ENCODE measurements at regions not wholly inside any gene's neighbourhood (a gene's known extent, or its start where the extent isn't known, plus 50 kb on each side); places are given as distances from the start of the nearest gene placed in this dataset.
"Not testable (repeated sequence)": the region's sequence is repeated elsewhere in the genome, so short reads cannot be mapped to it uniquely, and the experiment has no call there.

DNA sequence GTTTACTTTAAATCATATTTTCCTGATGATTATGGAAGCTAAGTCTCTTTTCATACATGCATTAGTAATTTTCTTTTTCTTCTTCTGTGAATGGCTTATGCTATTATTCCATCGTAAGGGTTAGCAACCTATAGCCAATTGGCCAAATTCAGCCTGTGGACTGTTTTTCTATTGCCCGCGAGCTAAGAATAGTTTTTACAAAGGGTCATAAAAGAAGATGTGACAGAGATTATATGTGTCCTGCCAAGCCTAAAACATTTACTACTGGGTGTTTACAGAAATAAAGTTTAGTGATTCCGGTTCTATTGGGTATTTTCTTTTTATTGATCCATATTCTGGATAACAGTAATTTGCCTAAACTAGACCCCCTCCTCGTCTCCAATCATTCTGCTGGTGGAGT, 268.8 kb upstream of the DIO3 start:
- H3K9me3 ChIP-seq (ENCODE audit: insufficient read depth, low read length, severe bottlenecking): no peaks in the 10 kb centered on the region
- no peaks in the 10 kb centered on the region for H4K20me1 ChIP-seq (ENCODE audit: insufficient read depth, low read length)
- H2AFZ ChIP-seq (ENCODE audit: low read depth, low read length): no peak overlapping the region
- no peaks in the 10 kb centered on the region for H3K4me1 ChIP-seq (ENCODE audit: insufficient read depth, low read length)
- ATAC-seq (ENCODE audit: insufficient read depth, low read depth) (no peak), DNase-seq (no peak)
- H3K27ac ChIP-seq (ENCODE audit: low read length): no peak overlapping the region
- H3K36me3 ChIP-seq (ENCODE audit: insufficient read depth, low read length): no peaks in the 10 kb centered on the region
- no peak overlapping the region for H3K4me3 ChIP-seq (ENCODE audit: low read depth in 1 of 2, low read length in 2 of 2)
- H3K4me2 ChIP-seq (ENCODE audit: insufficient read depth, low read length): no peak overlapping the region
- TF ChIP-seq EZH2 (IDR thresholded peaks at IDR 0.05; ENCODE audit: borderline replicate concordance, low read depth, low read length, severe bottlenecking): no peak
- TF ChIP-seq, protein P1, sequence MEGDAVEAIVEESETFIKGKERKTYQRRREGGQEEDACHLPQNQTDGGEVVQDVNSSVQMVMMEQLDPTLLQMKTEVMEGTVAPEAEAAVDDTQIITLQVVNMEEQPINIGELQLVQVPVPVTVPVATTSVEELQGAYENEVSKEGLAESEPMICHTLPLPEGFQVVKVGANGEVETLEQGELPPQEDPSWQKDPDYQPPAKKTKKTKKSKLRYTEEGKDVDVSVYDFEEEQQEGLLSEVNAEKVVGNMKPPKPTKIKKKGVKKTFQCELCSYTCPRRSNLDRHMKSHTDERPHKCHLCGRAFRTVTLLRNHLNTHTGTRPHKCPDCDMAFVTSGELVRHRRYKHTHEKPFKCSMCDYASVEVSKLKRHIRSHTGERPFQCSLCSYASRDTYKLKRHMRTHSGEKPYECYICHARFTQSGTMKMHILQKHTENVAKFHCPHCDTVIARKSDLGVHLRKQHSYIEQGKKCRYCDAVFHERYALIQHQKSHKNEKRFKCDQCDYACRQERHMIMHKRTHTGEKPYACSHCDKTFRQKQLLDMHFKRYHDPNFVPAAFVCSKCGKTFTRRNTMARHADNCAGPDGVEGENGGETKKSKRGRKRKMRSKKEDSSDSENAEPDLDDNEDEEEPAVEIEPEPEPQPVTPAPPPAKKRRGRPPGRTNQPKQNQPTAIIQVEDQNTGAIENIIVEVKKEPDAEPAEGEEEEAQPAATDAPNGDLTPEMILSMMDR (IDR thresholded peaks at IDR 0.05; ENCODE audit: borderline replicate concordance, extremely low read depth, low read length, poor library complexity, severe bottlenecking): no peak
- H3K79me2 ChIP-seq (ENCODE audit: insufficient read depth, low read length): no peaks in the 10 kb centered on the region
- no peak overlapping the region for H3K9ac ChIP-seq (ENCODE audit: low read depth, low read length)
- H3K27me3 ChIP-seq (ENCODE audit: insufficient read depth, low read length, poor library complexity): peaks cover 23% of the 10 kb centered on the region

DNA sequence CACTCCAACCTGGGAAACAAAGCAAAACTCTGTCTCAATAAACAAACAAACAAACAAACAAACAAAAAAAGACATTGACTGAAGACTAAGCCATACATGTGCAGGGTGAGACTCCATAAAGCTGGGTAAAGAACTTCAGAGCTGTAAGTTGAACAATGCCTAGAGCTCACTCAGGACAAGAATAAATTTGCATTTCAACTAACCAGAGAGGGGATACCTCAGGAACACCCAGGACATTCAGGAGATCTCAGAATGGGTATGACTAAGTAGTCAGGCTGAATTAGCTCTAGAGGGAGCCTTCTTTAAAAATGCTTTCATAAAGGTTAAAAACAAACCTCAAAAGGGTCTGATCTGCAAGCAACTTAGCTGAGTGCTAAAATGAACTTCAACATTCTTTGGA, 267.7 kb upstream of the DIO3 start:
- H3K4me3 ChIP-seq (ENCODE audit: low read depth in 1 of 2, low read length in 2 of 2): no peak overlapping the region
- H3K36me3 ChIP-seq (ENCODE audit: insufficient read depth, low read length): no peaks in the 10 kb centered on the region
- no peaks in the 10 kb centered on the region for H3K9me3 ChIP-seq (ENCODE audit: insufficient read depth, low read length, severe bottlenecking)
- ATAC-seq (ENCODE audit: insufficient read depth, low read depth) (no peak), DNase-seq (no peak)
- no peak overlapping the region for H3K4me2 ChIP-seq (ENCODE audit: insufficient read depth, low read length)
- TF ChIP-seq, protein P1 (IDR thresholded peaks at IDR 0.05; ENCODE audit: borderline replicate concordance, extremely low read depth, low read length, poor library complexity, severe bottlenecking): no peak
- no peak for TF ChIP-seq EZH2 (IDR thresholded peaks at IDR 0.05; ENCODE audit: borderline replicate concordance, low read depth, low read length, severe bottlenecking)
- no peak overlapping the region for H2AFZ ChIP-seq (ENCODE audit: low read depth, low read length)
- no peaks in the 10 kb centered on the region for H4K20me1 ChIP-seq (ENCODE audit: insufficient read depth, low read length)
- no peak overlapping the region for H3K9ac ChIP-seq (ENCODE audit: low read depth, low read length)
- no peaks in the 10 kb centered on the region for H3K79me2 ChIP-seq (ENCODE audit: insufficient read depth, low read length)
- no peak overlapping the region for H3K27ac ChIP-seq (ENCODE audit: low read length)
- no peaks in the 10 kb centered on the region for H3K4me1 ChIP-seq (ENCODE audit: insufficient read depth, low read length)
- peaks cover 23% of the 10 kb centered on the region for H3K27me3 ChIP-seq (ENCODE audit: insufficient read depth, low read length, poor library complexity)

DNA sequence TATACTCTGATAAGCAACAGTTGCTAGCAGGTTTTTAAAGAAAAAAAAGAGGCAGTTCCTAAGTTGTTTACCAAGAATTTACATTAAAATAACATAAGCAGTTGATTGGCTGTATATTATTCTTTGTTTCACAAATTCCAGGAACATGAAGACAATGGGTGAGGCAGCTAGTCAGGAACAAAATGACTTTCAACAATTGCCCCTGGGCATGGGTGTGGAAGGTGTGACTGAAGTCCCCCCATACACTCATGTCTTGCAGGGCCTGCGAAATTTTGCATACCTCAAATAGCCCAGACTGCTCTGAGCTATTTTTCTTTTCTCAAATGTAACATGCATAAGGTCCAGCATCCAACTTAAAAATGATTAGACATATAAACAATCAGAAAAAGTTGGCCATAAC, 267.2 kb upstream of the DIO3 start:
- no peak for TF ChIP-seq EZH2 (IDR thresholded peaks at IDR 0.05; ENCODE audit: borderline replicate concordance, low read depth, low read length, severe bottlenecking)
- TF ChIP-seq, protein P1 (IDR thresholded peaks at IDR 0.05; ENCODE audit: borderline replicate concordance, extremely low read depth, low read length, poor library complexity, severe bottlenecking): no peak
- H3K9ac ChIP-seq (ENCODE audit: low read depth, low read length): no peak overlapping the region
- H2AFZ ChIP-seq (ENCODE audit: low read depth, low read length): no peak overlapping the region
- DNase-seq (no peak), ATAC-seq (ENCODE audit: insufficient read depth, low read depth) (no peak)
- H3K79me2 ChIP-seq (ENCODE audit: insufficient read depth, low read length): no peaks in the 10 kb centered on the region
- no peak overlapping the region for H3K4me3 ChIP-seq (ENCODE audit: low read depth in 1 of 2, low read length in 2 of 2)
- no peaks in the 10 kb centered on the region for H3K36me3 ChIP-seq (ENCODE audit: insufficient read depth, low read length)
- H3K27ac ChIP-seq (ENCODE audit: low read length): no peak overlapping the region
- no peak overlapping the region for H3K4me2 ChIP-seq (ENCODE audit: insufficient read depth, low read length)
- no peaks in the 10 kb centered on the region for H4K20me1 ChIP-seq (ENCODE audit: insufficient read depth, low read length)
- no peaks in the 10 kb centered on the region for H3K4me1 ChIP-seq (ENCODE audit: insufficient read depth, low read length)
- peaks cover 23% of the 10 kb centered on the region for H3K27me3 ChIP-seq (ENCODE audit: insufficient read depth, low read length, poor library complexity)
- H3K9me3 ChIP-seq (ENCODE audit: insufficient read depth, low read length, severe bottlenecking): no peaks in the 10 kb centered on the region

DNA sequence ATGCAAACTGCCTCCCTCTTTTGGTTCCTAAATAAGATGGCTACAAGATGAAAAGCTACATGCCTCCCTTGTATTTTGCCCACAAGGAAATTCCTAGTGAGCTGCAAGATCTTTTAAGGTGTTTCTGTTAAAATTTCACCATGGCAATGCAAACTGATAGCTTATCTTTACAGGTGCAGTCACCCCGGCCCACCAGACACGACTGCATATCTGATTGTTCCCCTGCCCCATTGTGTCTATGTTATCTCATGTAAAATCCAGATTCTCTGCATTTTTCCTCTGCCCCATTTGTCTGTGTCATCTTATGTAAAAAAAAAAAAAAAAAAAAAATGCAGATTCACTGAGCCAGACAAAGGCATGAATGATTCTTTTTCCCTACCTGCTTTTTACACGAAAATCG, 261.5 kb upstream of the DIO3 start:
- H3K9me3 ChIP-seq (ENCODE audit: insufficient read depth, low read length, severe bottlenecking); H3K4me3 ChIP-seq (ENCODE audit: low read depth in 1 of 2, low read length in 2 of 2); H3K4me1 ChIP-seq (ENCODE audit: insufficient read depth, low read length); H3K27ac ChIP-seq (ENCODE audit: low read length); H3K4me2 ChIP-seq (ENCODE audit: insufficient read depth, low read length); H2AFZ ChIP-seq (ENCODE audit: low read depth, low read length); ATAC-seq (ENCODE audit: insufficient read depth, low read depth); H3K79me2 ChIP-seq (ENCODE audit: insufficient read depth, low read length); H3K36me3 ChIP-seq (ENCODE audit: insufficient read depth, low read length); H3K9ac ChIP-seq (ENCODE audit: low read depth, low read length); H4K20me1 ChIP-seq (ENCODE audit: insufficient read depth, low read length); DNase-seq: not testable (repeated sequence)
- peaks cover 12% of the 10 kb centered on the region for H3K27me3 ChIP-seq (ENCODE audit: insufficient read depth, low read length, poor library complexity)
